KMS-11 (cell line): ENCODE measurements at regions not wholly inside any gene's neighbourhood (a gene's known extent, or its start where the extent isn't known, plus 50 kb on each side); places are given as distances from the start of the nearest gene placed in this dataset.

Experiments
- H2AFZ ChIP-seq: fragments of 200-600 bp; sonication (generic); 2 replicates; pipeline ENCODE4 v1.6.1; 2016; ENCODE audit warnings: antibody characterized with exemption, mixed run types, low read depth
- H3K27ac ChIP-seq: fragments of 200-600 bp; sonication (generic); 2 replicates; pipeline ENCODE4 v1.6.1; 2016; ENCODE audit warnings: mild to moderate bottlenecking, mixed run types
- H3K27me3 ChIP-seq: fragments of 200-600 bp; sonication (generic); 2 replicates; pipeline ENCODE4 v1.6.1; 2017; ENCODE audit warnings: mild to moderate bottlenecking, low read depth, mixed run types, moderate library complexity; ENCODE audit not compliant: insufficient read depth
- H3K36me3 ChIP-seq: fragments of 200-600 bp; sonication (generic); 2 replicates; pipeline ENCODE4 v1.6.1; 2017; ENCODE audit warnings: mild to moderate bottlenecking, mixed run types; ENCODE audit not compliant: insufficient read depth
- H3K4me1 ChIP-seq: fragments of 200-600 bp; sonication (generic); 2 replicates; pipeline ENCODE4 v1.6.1; 2016; ENCODE audit warnings: mild to moderate bottlenecking, low read depth, mixed run types; ENCODE audit not compliant: poor library complexity, severe bottlenecking
- H3K4me2 ChIP-seq: fragments of 200-600 bp; sonication (generic); 2 replicates; pipeline ENCODE4 v1.7.0; 2016; ENCODE audit warnings: mild to moderate bottlenecking, mixed run types
- H3K4me3 ChIP-seq: fragments of 200-600 bp; sonication (generic); IDR thresholded peaks from 2 replicates; pipeline ENCODE4 v1.6.1; 2017; ENCODE audit warnings: low read depth, low read length, mixed read lengths; ENCODE audit not compliant: insufficient read depth
- H3K79me2 ChIP-seq: fragments of 200-600 bp; sonication (generic); 2 replicates; pipeline ENCODE4 v1.6.1; 2016; ENCODE audit warnings: low read depth, mixed run types; ENCODE audit not compliant: insufficient read depth
- H3K9ac ChIP-seq: fragments of 200-600 bp; sonication (generic); 2 replicates; pipeline ENCODE4 v1.6.1; 2016; ENCODE audit warnings: mild to moderate bottlenecking, mixed run types
- H4K20me1 ChIP-seq: fragments of 200-600 bp; sonication (generic); 2 replicates; pipeline ENCODE4 v1.6.1; 2016; ENCODE audit warnings: mild to moderate bottlenecking, mixed run types; ENCODE audit not compliant: insufficient read depth
- CTCF ChIP-seq: fragments of 200-600 bp; sonication (generic); conservative IDR thresholded peaks from 2 replicates; pipeline ENCODE4 v1.6.1; 2017; ENCODE audit warnings: low read depth, mild to moderate bottlenecking, antibody characterized with exemption, low read length, moderate library complexity, mixed read lengths

- H3K4me1 ChIP-seq: no peaks in the 10 kb centered on the region
- TF ChIP-seq CTCF: no peak
- H3K4me2 ChIP-seq: no peak overlapping the region
- no peaks in the 10 kb centered on the region for H3K36me3 ChIP-seq
- no peaks in the 10 kb centered on the region for H3K27me3 ChIP-seq
- no peaks in the 10 kb centered on the region for H3K79me2 ChIP-seq
- H3K4me3 ChIP-seq: no peak overlapping the region
- H2AFZ ChIP-seq: no peak overlapping the region
- H4K20me1 ChIP-seq: no peaks in the 10 kb centered on the region
- H3K27ac ChIP-seq: no peak overlapping the region
- no peak overlapping the region for H3K9ac ChIP-seq
Observed at GRCh38 chr14:53742233-53742620, 214.4 kb downstream of the BMP4 start.

GRCh38 chr14:53741479-53742232 is 215.0 kb downstream of the BMP4 start:
- Histone ChIP-seq H3K27ac (no peak overlapping the region), H3K4me2 (no peak overlapping the region), H2AFZ (no peak overlapping the region), H3K4me1 (no peaks in the 10 kb centered on the region), H3K36me3 (no peaks in the 10 kb centered on the region), H3K27me3 (no peaks in the 10 kb centered on the region), H4K20me1 (no peaks in the 10 kb centered on the region), H3K4me3 (no peak overlapping the region), H3K9ac (no peak overlapping the region), H3K79me2 (no peaks in the 10 kb centered on the region)
- TF ChIP-seq CTCF: no peak

- Histone ChIP-seq H3K27ac (no peak overlapping the region), H3K9ac (no peak overlapping the region), H3K4me2 (no peak overlapping the region), H3K4me3 (no peak overlapping the region), H4K20me1 (no peaks in the 10 kb centered on the region), H3K79me2 (no peaks in the 10 kb centered on the region), H3K4me1 (no peaks in the 10 kb centered on the region), H3K27me3 (no peaks in the 10 kb centered on the region), H2AFZ (no peak overlapping the region), H3K36me3 (no peaks in the 10 kb centered on the region)
- TF ChIP-seq CTCF: no peak
Observed at GRCh38 chr14:53740570-53740969, 216.1 kb downstream of the BMP4 start.

GRCh38 chr14:53735916-53736315 is 220.7 kb downstream of the BMP4 start:
- Histone ChIP-seq H3K4me1 (no peaks in the 10 kb centered on the region), H3K27me3 (no peaks in the 10 kb centered on the region), H3K36me3 (no peaks in the 10 kb centered on the region), H4K20me1 (no peaks in the 10 kb centered on the region), H3K79me2 (no peaks in the 10 kb centered on the region), H3K4me3 (no peak overlapping the region), H3K9ac (no peak overlapping the region), H3K27ac (no peak overlapping the region), H2AFZ (no peak overlapping the region), H3K4me2 (no peak overlapping the region)
- TF ChIP-seq CTCF: no peak
